ENCODE measurements at regions not wholly inside any gene's neighbourhood (a gene's known extent, or its start where the extent isn't known, plus 50 kb on each side); places are given as distances from the start of the nearest gene placed in this dataset.

GRCh38 chr3:34359064-34359463 is 560.6 kb downstream of the PDCD6IP start:
- Histone ChIP-seq H3K9me3 (ENCODE audit: insufficient read depth, low read length) (peaks cover 6% of the 10 kb centered on the region; the same call in 1 of the 2 replicates), H2AFZ (ENCODE audit: low read depth, low read length) (no peak overlapping the region), H3K27ac (ENCODE audit: low read length) (no peak overlapping the region), H4K20me1 (ENCODE audit: insufficient read depth, low read length) (no peaks in the 10 kb centered on the region), H3K36me3 (replicated peaks; ENCODE audit: low read depth, low read length) (peaks cover 8% of the 10 kb centered on the region), H3K4me3 (ENCODE audit: low read length) (no peak overlapping the region), H3K79me2 (ENCODE audit: low read length) (no peaks in the 10 kb centered on the region), H3K9ac (ENCODE audit: low read length) (no peak overlapping the region), H3K27me3 (ENCODE audit: low read depth, low read length) (no peaks in the 10 kb centered on the region), H3K4me1 (ENCODE audit: low read length) (peaks cover 67% of the 10 kb centered on the region), H3K4me2 (ENCODE audit: low read length) (no peak overlapping the region)
- TF ChIP-seq EZH2phosphoT487 (IDR thresholded peaks at IDR 0.05; ENCODE audit: low read depth): no peak
- no peak for TF ChIP-seq CTCF (IDR thresholded peaks at IDR 0.05; ENCODE audit: low read depth, low read length)

GRCh38 chr3:34360713-34361112 is 562.3 kb downstream of the PDCD6IP start:
- H3K9me3 ChIP-seq (ENCODE audit: insufficient read depth, low read length): peaks cover 6% of the 10 kb centered on the region; the same call in 1 of the 2 replicates
- no peak overlapping the region for H3K4me3 ChIP-seq (ENCODE audit: low read length)
- H3K27ac ChIP-seq (ENCODE audit: low read length): peak overlapping the region; percentile 90; the same call in 1 of the 2 replicates
- no peaks in the 10 kb centered on the region for H3K79me2 ChIP-seq (ENCODE audit: low read length)
- no peak for TF ChIP-seq EZH2phosphoT487 (IDR thresholded peaks at IDR 0.05; ENCODE audit: low read depth)
- TF ChIP-seq CTCF (IDR thresholded peaks at IDR 0.05; ENCODE audit: low read depth, low read length): no peak
- H3K4me1 ChIP-seq (ENCODE audit: low read length): peaks cover 83% of the 10 kb centered on the region
- H4K20me1 ChIP-seq (ENCODE audit: insufficient read depth, low read length): no peaks in the 10 kb centered on the region
- H2AFZ ChIP-seq (ENCODE audit: low read depth, low read length): no peak overlapping the region
- H3K36me3 ChIP-seq (replicated peaks; ENCODE audit: low read depth, low read length): peaks cover 9% of the 10 kb centered on the region
- no peak overlapping the region for H3K4me2 ChIP-seq (ENCODE audit: low read length)
- no peaks in the 10 kb centered on the region for H3K27me3 ChIP-seq (ENCODE audit: low read depth, low read length)
- no peak overlapping the region for H3K9ac ChIP-seq (ENCODE audit: low read length)

- Histone ChIP-seq H3K9me3 (ENCODE audit: insufficient read depth, low read length) (peaks cover 6% of the 10 kb centered on the region), H4K20me1 (ENCODE audit: insufficient read depth, low read length) (no peaks in the 10 kb centered on the region), H3K79me2 (ENCODE audit: low read length) (no peaks in the 10 kb centered on the region), H3K36me3 (replicated peaks; ENCODE audit: low read depth, low read length) (peaks cover 9% of the 10 kb centered on the region), H3K27me3 (ENCODE audit: low read depth, low read length) (no peaks in the 10 kb centered on the region), H2AFZ (ENCODE audit: low read depth, low read length) (peak overlapping the region; percentile 64; the same call in 1 of the 2 replicates), H3K27ac (ENCODE audit: low read length) (peak overlapping the region; percentile 90), H3K4me1 (ENCODE audit: low read length) (peaks cover 90% of the 10 kb centered on the region), H3K9ac (ENCODE audit: low read length) (peak overlapping the region; percentile 66), H3K4me2 (ENCODE audit: low read length) (peak overlapping the region; percentile 79), H3K4me3 (ENCODE audit: low read length) (peak overlapping the region; percentile 66)
- no peak for TF ChIP-seq CTCF (IDR thresholded peaks at IDR 0.05; ENCODE audit: low read depth, low read length)
- no peak for TF ChIP-seq EZH2phosphoT487 (IDR thresholded peaks at IDR 0.05; ENCODE audit: low read depth)
Observed at GRCh38 chr3:34361921-34362320, 563.5 kb downstream of the PDCD6IP start.

- H3K36me3 ChIP-seq (replicated peaks; ENCODE audit: low read depth, low read length): peaks cover 9% of the 10 kb centered on the region
- TF ChIP-seq EZH2phosphoT487 (IDR thresholded peaks at IDR 0.05; ENCODE audit: low read depth) (no peak), CTCF (IDR thresholded peaks at IDR 0.05; ENCODE audit: low read depth, low read length) (no peak)
Observed at GRCh38 chr3:34362910-34363309, 564.5 kb downstream of the PDCD6IP start.

More at GRCh38 chr3:34362910-34363309, 564.5 kb downstream of the PDCD6IP start:
- Histone ChIP-seq H3K4me1 (ENCODE audit: low read length) (peaks cover 80% of the 10 kb centered on the region), H2AFZ (ENCODE audit: low read depth, low read length) (no peak overlapping the region), H3K4me3 (ENCODE audit: low read length) (peak overlapping the region; percentile 66), H4K20me1 (ENCODE audit: insufficient read depth, low read length) (no peaks in the 10 kb centered on the region), H3K4me2 (ENCODE audit: low read length) (peak overlapping the region; percentile 79), H3K27me3 (ENCODE audit: low read depth, low read length) (no peaks in the 10 kb centered on the region), H3K79me2 (ENCODE audit: low read length) (no peaks in the 10 kb centered on the region), H3K9me3 (ENCODE audit: insufficient read depth, low read length) (peaks cover 6% of the 10 kb centered on the region), H3K27ac (ENCODE audit: low read length) (peak overlapping the region; percentile 90), H3K9ac (ENCODE audit: low read length) (peak overlapping the region; percentile 66; the same call in 1 of the 2 replicates)
